ENCODE measurements at regions not wholly inside any gene's neighbourhood (a gene's known extent, or its start where the extent isn't known, plus 50 kb on each side); places are given as distances from the start of the nearest gene placed in this dataset.

- Mint-ChIP-seq H3K27me3 (ENCODE audit: low read depth) (no peaks in the 10 kb centered on the region), H3K4me3 (no peak overlapping the region), H3K9me3 (no peaks in the 10 kb centered on the region), H3K36me3 (ENCODE audit: low read depth) (no peaks in the 10 kb centered on the region), H3K4me1 (no peaks in the 10 kb centered on the region), H3K27ac (no peak overlapping the region)
- no peak for TF ChIP-seq CTCF (IDR thresholded peaks at IDR 0.05; ENCODE audit: unreplicated experiment in 3 of 3)
Measured at GRCh38 chr4:181670506-181670905, 572.7 kb upstream of the TENM3 start.

GRCh38 chr4:181671672-181672071 is 571.5 kb upstream of the TENM3 start:
- H3K27me3 Mint-ChIP-seq (ENCODE audit: low read depth), result no peaks in the 10 kb centered on the region
- H3K36me3 Mint-ChIP-seq (ENCODE audit: low read depth), result no peaks in the 10 kb centered on the region
- H3K27ac Mint-ChIP-seq, result no peak overlapping the region
- TF ChIP-seq CTCF (IDR thresholded peaks at IDR 0.05; ENCODE audit: unreplicated experiment in 3 of 3), result no peak
- no peaks in the 10 kb centered on the region for H3K9me3 Mint-ChIP-seq
- no peaks in the 10 kb centered on the region for H3K4me1 Mint-ChIP-seq
- H3K4me3 Mint-ChIP-seq, result no peak overlapping the region

GRCh38 chr4:181672751-181673150 is 570.5 kb upstream of the TENM3 start:
- no peaks in the 10 kb centered on the region for H3K4me1 Mint-ChIP-seq
- H3K4me3 Mint-ChIP-seq, result no peak overlapping the region
- no peak for TF ChIP-seq CTCF (IDR thresholded peaks at IDR 0.05; ENCODE audit: unreplicated experiment in 3 of 3)
- no peaks in the 10 kb centered on the region for H3K36me3 Mint-ChIP-seq (ENCODE audit: low read depth)
- H3K27me3 Mint-ChIP-seq (ENCODE audit: low read depth), result no peaks in the 10 kb centered on the region
- no peaks in the 10 kb centered on the region for H3K9me3 Mint-ChIP-seq
- H3K27ac Mint-ChIP-seq, result no peak overlapping the region

- Mint-ChIP-seq H3K27ac (no peak overlapping the region), H3K4me3 (no peak overlapping the region), H3K36me3 (ENCODE audit: low read depth) (no peaks in the 10 kb centered on the region), H3K4me1 (no peaks in the 10 kb centered on the region), H3K9me3 (no peaks in the 10 kb centered on the region), H3K27me3 (ENCODE audit: low read depth) (no peaks in the 10 kb centered on the region)
- no peak for TF ChIP-seq CTCF (IDR thresholded peaks at IDR 0.05; ENCODE audit: unreplicated experiment in 3 of 3)
Measured at GRCh38 chr4:181674315-181674875, 568.8 kb upstream of the TENM3 start.

- Mint-ChIP-seq H3K36me3 (ENCODE audit: low read depth) (no peaks in the 10 kb centered on the region), H3K4me3 (no peak overlapping the region), H3K9me3 (no peaks in the 10 kb centered on the region), H3K27me3 (ENCODE audit: low read depth) (no peaks in the 10 kb centered on the region), H3K4me1 (no peaks in the 10 kb centered on the region), H3K27ac (no peak overlapping the region)
- TF ChIP-seq CTCF (IDR thresholded peaks at IDR 0.05; ENCODE audit: unreplicated experiment in 3 of 3), result no peak
Measured at GRCh38 chr4:181676546-181676945, 566.7 kb upstream of the TENM3 start.

- Mint-ChIP-seq H3K36me3 (ENCODE audit: low read depth) (no peaks in the 10 kb centered on the region), H3K4me1 (no peaks in the 10 kb centered on the region), H3K27ac (no peak overlapping the region), H3K4me3 (no peak overlapping the region), H3K27me3 (ENCODE audit: low read depth) (no peaks in the 10 kb centered on the region), H3K9me3 (no peaks in the 10 kb centered on the region)
- TF ChIP-seq CTCF (IDR thresholded peaks at IDR 0.05; ENCODE audit: unreplicated experiment in 3 of 3), result no peak
Measured at GRCh38 chr4:181677201-181677600, 566.0 kb upstream of the TENM3 start.
